ENCODE measurements at regions not wholly inside any gene's neighbourhood (a gene's known extent, or its start where the extent isn't known, plus 50 kb on each side); places are given as distances from the start of the nearest gene placed in this dataset.

- DNase-seq (ENCODE audit: low read depth, low spot score): no peak
These were observed 50.7 kb upstream of the NOCT start for GRCh38 chr4:138964716-138965426.

GRCh38 chr4:138963412-138963811 lies 52.2 kb upstream of the NOCT start:
- no peak for DNase-seq (ENCODE audit: low read depth, low spot score)

- DNase-seq (ENCODE audit: low read depth, low spot score): no peak
These were observed 53.9 kb upstream of the NOCT start for GRCh38 chr4:138961664-138962063.

GRCh38 chr4:138961129-138961528 lies 54.5 kb upstream of the NOCT start:
- DNase-seq (ENCODE audit: low read depth, low spot score): no peak

GRCh38 chr4:138960175-138960710 lies 55.3 kb upstream of the NOCT start:
- DNase-seq (ENCODE audit: low read depth, low spot score): no peak

GRCh38 chr4:138959097-138959815 lies 56.3 kb upstream of the NOCT start:
- DNase-seq (ENCODE audit: low read depth, low spot score): no peak

GRCh38 chr4:138958519-138958918 lies 57.1 kb upstream of the NOCT start:
- no peak for DNase-seq (ENCODE audit: low read depth, low spot score)

GRCh38 chr4:138957302-138957701 lies 58.3 kb upstream of the NOCT start:
- no peak for DNase-seq (ENCODE audit: low read depth, low spot score)

GRCh38 chr4:138954428-138954827 lies 61.2 kb upstream of the NOCT start:
- DNase-seq (ENCODE audit: low read depth, low spot score): no peak

GRCh38 chr4:138953961-138954371 lies 61.6 kb upstream of the NOCT start:
- DNase-seq (ENCODE audit: low read depth, low spot score): no peak

- DNase-seq (ENCODE audit: low read depth, low spot score): no peak
These were observed 63.2 kb upstream of the NOCT start for GRCh38 chr4:138952411-138952810.

- no peak for DNase-seq (ENCODE audit: low read depth, low spot score)
These were observed 63.8 kb upstream of the NOCT start for GRCh38 chr4:138951764-138952163.

GRCh38 chr4:138949866-138950265 lies 65.7 kb upstream of the NOCT start:
- no peak for DNase-seq (ENCODE audit: low read depth, low spot score)

- DNase-seq (ENCODE audit: low read depth, low spot score): no peak
These were observed 66.7 kb upstream of the NOCT start for GRCh38 chr4:138948918-138949317.

- no peak for DNase-seq (ENCODE audit: low read depth, low spot score)
These were observed 69.3 kb upstream of the NOCT start for GRCh38 chr4:138946306-138946705.

GRCh38 chr4:138945840-138946239 lies 69.7 kb upstream of the NOCT start:
- DNase-seq (ENCODE audit: low read depth, low spot score): no peak

- DNase-seq (ENCODE audit: low read depth, low spot score): no peak
These were observed 70.2 kb upstream of the NOCT start for GRCh38 chr4:138945401-138945800.

- no peak for DNase-seq (ENCODE audit: low read depth, low spot score)
These were observed 71.7 kb upstream of the NOCT start for GRCh38 chr4:138943893-138944292.

- no peak for DNase-seq (ENCODE audit: low read depth, low spot score)
These were observed 74.5 kb upstream of the NOCT start for GRCh38 chr4:138941037-138941436.

- no peak for DNase-seq (ENCODE audit: low read depth, low spot score)
These were observed 75.6 kb upstream of the NOCT start for GRCh38 chr4:138939960-138940359.

GRCh38 chr4:138938366-138938690 lies 77.3 kb upstream of the NOCT start:
- DNase-seq (ENCODE audit: low read depth, low spot score): no peak

GRCh38 chr4:138935135-138935807 lies 80.3 kb upstream of the NOCT start:
- no peak for DNase-seq (ENCODE audit: low read depth, low spot score)

- DNase-seq (ENCODE audit: low read depth, low spot score): no peak
These were observed 88.5 kb upstream of the NOCT start for GRCh38 chr4:138927072-138927471.
